ENCODE measurements at regions not wholly inside any gene's neighbourhood (a gene's known extent, or its start where the extent isn't known, plus 50 kb on each side); places are given as distances from the start of the nearest gene placed in this dataset.

DNA sequence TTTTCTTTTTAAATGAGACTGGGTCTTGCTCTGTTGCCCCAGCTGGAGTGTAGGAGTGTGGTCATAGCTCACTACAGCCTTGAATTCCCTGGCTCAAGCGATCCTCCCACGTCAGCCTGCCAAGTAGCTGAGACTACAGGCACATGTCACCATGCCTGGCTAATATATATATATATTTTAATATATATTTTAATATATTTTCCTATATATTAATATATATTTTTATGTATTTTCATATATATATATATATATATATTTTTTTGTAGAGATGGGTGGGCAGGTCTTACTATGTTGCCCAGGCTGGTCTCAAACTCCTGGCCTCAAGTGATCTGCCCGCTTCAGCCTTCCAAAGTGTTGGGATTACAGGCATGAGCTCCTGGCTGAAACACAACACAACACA, 144.5 kb upstream of the GATA6 start:
- BruUV-seq (replicated peaks): no TSS peak
- H3K4me1 ChIP-seq (ENCODE audit: insufficient read depth, low read length, poor library complexity, severe bottlenecking): no peaks in the 10 kb centered on the region
- POLR2A ChIA-PET (ENCODE audit: low non-redundant PET): no interaction called here
- H3K27ac ChIP-seq (ENCODE audit: low read depth, low read length, poor library complexity, severe bottlenecking): no peak overlapping the region
- DNase-seq (ENCODE audit: low spot score): no peak
- H3K4me3 ChIP-seq (ENCODE audit: low read depth, low read length, poor library complexity, severe bottlenecking): no peak overlapping the region
- TF ChIP-seq, protein P1, sequence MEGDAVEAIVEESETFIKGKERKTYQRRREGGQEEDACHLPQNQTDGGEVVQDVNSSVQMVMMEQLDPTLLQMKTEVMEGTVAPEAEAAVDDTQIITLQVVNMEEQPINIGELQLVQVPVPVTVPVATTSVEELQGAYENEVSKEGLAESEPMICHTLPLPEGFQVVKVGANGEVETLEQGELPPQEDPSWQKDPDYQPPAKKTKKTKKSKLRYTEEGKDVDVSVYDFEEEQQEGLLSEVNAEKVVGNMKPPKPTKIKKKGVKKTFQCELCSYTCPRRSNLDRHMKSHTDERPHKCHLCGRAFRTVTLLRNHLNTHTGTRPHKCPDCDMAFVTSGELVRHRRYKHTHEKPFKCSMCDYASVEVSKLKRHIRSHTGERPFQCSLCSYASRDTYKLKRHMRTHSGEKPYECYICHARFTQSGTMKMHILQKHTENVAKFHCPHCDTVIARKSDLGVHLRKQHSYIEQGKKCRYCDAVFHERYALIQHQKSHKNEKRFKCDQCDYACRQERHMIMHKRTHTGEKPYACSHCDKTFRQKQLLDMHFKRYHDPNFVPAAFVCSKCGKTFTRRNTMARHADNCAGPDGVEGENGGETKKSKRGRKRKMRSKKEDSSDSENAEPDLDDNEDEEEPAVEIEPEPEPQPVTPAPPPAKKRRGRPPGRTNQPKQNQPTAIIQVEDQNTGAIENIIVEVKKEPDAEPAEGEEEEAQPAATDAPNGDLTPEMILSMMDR (conservative IDR thresholded peaks at IDR 0.05; ENCODE audit: low read depth, low read length): no peak
- TF ChIP-seq EZH2 (IDR thresholded peaks at IDR 0.05; ENCODE audit: borderline replicate concordance, low read depth, low read length, poor library complexity, severe bottlenecking): no peak
- no peaks in the 10 kb centered on the region for H3K27me3 ChIP-seq (replicated peaks; ENCODE audit: insufficient read depth, low read depth, low read length, poor library complexity)
- H3K36me3 ChIP-seq (ENCODE audit: insufficient read depth, low read length, poor library complexity, severe bottlenecking): no peaks in the 10 kb centered on the region
- no peaks in the 10 kb centered on the region for H3K9me3 ChIP-seq (ENCODE audit: low read depth, low read length, poor library complexity, severe bottlenecking)
- intact Hi-C loops (cut with micrococcal nuclease; ENCODE audit: unreplicated experiment): no loop called here
- CTCF ChIA-PET: no interaction called here

DNA sequence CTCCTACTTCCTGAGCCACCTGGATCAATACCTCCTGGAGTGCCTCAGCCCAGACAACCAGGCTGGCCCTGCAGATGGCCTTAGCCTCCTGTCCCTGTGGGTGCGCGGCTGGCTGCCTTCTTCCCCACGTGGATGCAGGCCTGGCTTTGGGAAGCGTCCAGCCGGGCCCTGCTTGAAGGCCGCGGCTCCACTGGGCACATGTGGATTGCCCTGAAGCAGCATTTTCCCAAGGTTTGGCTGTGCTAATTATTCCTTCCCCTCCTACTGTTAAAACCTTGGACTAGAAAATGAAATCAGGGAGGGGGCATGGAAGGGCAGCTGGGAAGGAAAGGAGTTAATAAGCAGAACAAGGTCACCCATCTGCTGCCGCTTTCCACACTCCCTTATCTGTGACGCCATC, 143.0 kb upstream of the GATA6 start:
- H3K9me3 ChIP-seq (ENCODE audit: low read depth, low read length, poor library complexity, severe bottlenecking): no peaks in the 10 kb centered on the region
- BruUV-seq (replicated peaks): no TSS peak
- CTCF ChIA-PET: no interaction called here
- no peak overlapping the region for H3K27ac ChIP-seq (ENCODE audit: low read depth, low read length, poor library complexity, severe bottlenecking)
- no peaks in the 10 kb centered on the region for H3K36me3 ChIP-seq (ENCODE audit: insufficient read depth, low read length, poor library complexity, severe bottlenecking)
- POLR2A ChIA-PET (ENCODE audit: low non-redundant PET): no interaction called here
- no peaks in the 10 kb centered on the region for H3K27me3 ChIP-seq (replicated peaks; ENCODE audit: insufficient read depth, low read depth, low read length, poor library complexity)
- TF ChIP-seq, protein P1 (conservative IDR thresholded peaks at IDR 0.05; ENCODE audit: low read depth, low read length): no peak
- DNase-seq (ENCODE audit: low spot score): no peak
- intact Hi-C loops (cut with micrococcal nuclease; ENCODE audit: unreplicated experiment): no loop called here
- no peak overlapping the region for H3K4me3 ChIP-seq (ENCODE audit: low read depth, low read length, poor library complexity, severe bottlenecking)
- no peaks in the 10 kb centered on the region for H3K4me1 ChIP-seq (ENCODE audit: insufficient read depth, low read length, poor library complexity, severe bottlenecking)

DNA sequence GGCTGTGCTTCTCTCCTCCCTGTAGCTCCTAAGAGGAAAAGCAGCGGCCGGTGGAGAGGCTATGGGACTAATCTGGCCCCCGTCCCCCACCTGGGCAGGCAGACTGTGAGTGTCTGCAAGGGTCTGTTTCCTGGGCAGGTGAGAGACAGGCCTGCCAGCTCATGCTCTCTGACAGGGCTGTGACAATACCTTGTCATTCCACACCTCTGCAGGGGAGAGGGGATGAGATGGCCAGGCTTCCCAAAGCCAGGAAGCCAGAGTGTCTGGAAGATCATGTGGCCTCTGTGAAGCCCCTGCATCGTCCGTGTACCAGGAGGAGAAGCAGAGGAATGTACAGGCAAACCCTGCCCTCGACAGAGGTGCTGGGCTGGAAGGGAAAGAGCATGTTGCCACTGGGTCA, 142.5 kb upstream of the GATA6 start:
- no peaks in the 10 kb centered on the region for H3K27me3 ChIP-seq (replicated peaks; ENCODE audit: insufficient read depth, low read depth, low read length, poor library complexity)
- TF ChIP-seq, protein P1 (conservative IDR thresholded peaks at IDR 0.05; ENCODE audit: low read depth, low read length): no peak
- no peak for TF ChIP-seq EZH2 (IDR thresholded peaks at IDR 0.05; ENCODE audit: borderline replicate concordance, low read depth, low read length, poor library complexity, severe bottlenecking)
- no peaks in the 10 kb centered on the region for H3K9me3 ChIP-seq (ENCODE audit: low read depth, low read length, poor library complexity, severe bottlenecking)
- ChIA-PET CTCF (no interaction called here), POLR2A (ENCODE audit: low non-redundant PET) (no interaction called here)
- no peak for DNase-seq (ENCODE audit: low spot score)
- H3K4me3 ChIP-seq (ENCODE audit: low read depth, low read length, poor library complexity, severe bottlenecking): no peak overlapping the region
- BruUV-seq (replicated peaks): no TSS peak
- H3K27ac ChIP-seq (ENCODE audit: low read depth, low read length, poor library complexity, severe bottlenecking): no peak overlapping the region
- H3K36me3 ChIP-seq (ENCODE audit: insufficient read depth, low read length, poor library complexity, severe bottlenecking): no peaks in the 10 kb centered on the region
- intact Hi-C loops (cut with micrococcal nuclease; ENCODE audit: unreplicated experiment): no loop called here
- H3K4me1 ChIP-seq (ENCODE audit: insufficient read depth, low read length, poor library complexity, severe bottlenecking): no peaks in the 10 kb centered on the region

All from A673 (cell line).